Inferior parietal cortex (tissue), 1 donor: ENCODE measurements at regions not wholly inside any gene's neighbourhood (a gene's known extent, or its start where the extent isn't known, plus 50 kb on each side); places are given as distances from the start of the nearest gene placed in this dataset.

Source experiments
- DNase-seq: peaks from one replicate; pipeline ENCODE4 v3.0.0-alpha.2; 2016; ENCODE audit errors: extremely low spot score

- no peak for DNase-seq
Observed at GRCh38 chr19:27792576-27793127, 1420.3 kb downstream of the UQCRFS1 start.

- DNase-seq = no peak
Observed at GRCh38 chr19:27780367-27781075, 1432.4 kb downstream of the UQCRFS1 start.

GRCh38 chr19:27779954-27780353, 1433.0 kb downstream of the UQCRFS1 start:
- no peak for DNase-seq

GRCh38 chr19:27777726-27778125, 1435.2 kb downstream of the UQCRFS1 start:
- DNase-seq = no peak

GRCh38 chr19:27777242-27777641, 1435.7 kb downstream of the UQCRFS1 start:
- no peak for DNase-seq

- no peak for DNase-seq
Observed at GRCh38 chr19:27776524-27776923, 1436.4 kb downstream of the UQCRFS1 start.

- DNase-seq = no peak
Observed at GRCh38 chr19:27776020-27776419, 1436.9 kb downstream of the UQCRFS1 start.

- no peak for DNase-seq
Observed at GRCh38 chr19:27775395-27775794, 1437.6 kb downstream of the UQCRFS1 start.

GRCh38 chr19:27774827-27775226, 1438.1 kb downstream of the UQCRFS1 start:
- DNase-seq = no peak

- DNase-seq = no peak
Observed at GRCh38 chr19:27774337-27774736, 1438.6 kb downstream of the UQCRFS1 start.

GRCh38 chr19:27773318-27774094, 1439.4 kb downstream of the UQCRFS1 start:
- DNase-seq = no peak

GRCh38 chr19:27772059-27772458, 1440.9 kb downstream of the UQCRFS1 start:
- no peak for DNase-seq

GRCh38 chr19:27770095-27770494, 1442.9 kb downstream of the UQCRFS1 start:
- no peak for DNase-seq

- DNase-seq = no peak
Observed at GRCh38 chr19:27767234-27767633, 1445.7 kb downstream of the UQCRFS1 start.

- no peak for DNase-seq
Observed at GRCh38 chr19:27765912-27766725, 1446.8 kb downstream of the UQCRFS1 start.

GRCh38 chr19:27765397-27765796, 1447.6 kb downstream of the UQCRFS1 start:
- DNase-seq = no peak

- no peak for DNase-seq
Observed at GRCh38 chr19:27764186-27764804, 1448.7 kb downstream of the UQCRFS1 start.

GRCh38 chr19:27762933-27763332, 1450.0 kb downstream of the UQCRFS1 start:
- no peak for DNase-seq

GRCh38 chr19:27759896-27760295, 1453.1 kb downstream of the UQCRFS1 start:
- no peak for DNase-seq

GRCh38 chr19:27758626-27759505, 1454.1 kb downstream of the UQCRFS1 start:
- no peak for DNase-seq

GRCh38 chr19:27754700-27755099, 1458.3 kb downstream of the UQCRFS1 start:
- no peak for DNase-seq
